Osteoblast (primary cell): ENCODE measurements at regions not wholly inside any gene's neighbourhood (a gene's known extent, or its start where the extent isn't known, plus 50 kb on each side); places are given as distances from the start of the nearest gene placed in this dataset.

Experiments
- DNase-seq: peaks from one replicate; pipeline ENCODE4 v3.0.0; 2011; ENCODE audit warnings: low spot score, mixed read lengths; ENCODE audit not compliant: insufficient read length; ENCODE audit errors: missing footprints
- H2AFZ ChIP-seq: 2 replicates; pipeline ENCODE4 v1.6.0; 2011; ENCODE audit warnings: mild to moderate bottlenecking, low read length
- H3K27ac ChIP-seq: 2 replicates; pipeline ENCODE4 v1.5.1; 2011; ENCODE audit warnings: mild to moderate bottlenecking, low read depth, low read length, moderate library complexity
- H3K27me3 ChIP-seq: 2 replicates; pipeline ENCODE4 v1.6.0; 2012; ENCODE audit warnings: mild to moderate bottlenecking, control low read depth, inconsistent platforms, low read length, moderate library complexity; ENCODE audit not compliant: insufficient read depth
- H3K36me3 ChIP-seq: 2 replicates; pipeline ENCODE4 v1.5.1; 2011; ENCODE audit warnings: mild to moderate bottlenecking, low read length, control low read depth, moderate library complexity; ENCODE audit not compliant: insufficient read depth
- H3K4me1 ChIP-seq: 2 replicates; pipeline ENCODE4 v1.5.1; 2011; ENCODE audit warnings: mild to moderate bottlenecking, low read length, control low read depth, moderate library complexity; ENCODE audit not compliant: insufficient read depth
- H3K4me2 ChIP-seq: 2 replicates; pipeline ENCODE4 v1.6.0; 2011; ENCODE audit warnings: mild to moderate bottlenecking, low read length; ENCODE audit not compliant: insufficient read depth
- H3K4me3 ChIP-seq: fragments of 200-600 bp; sonication (generic); 3 replicates; pipeline ENCODE4 v1.5.1; 2012; ENCODE audit warnings: mild to moderate bottlenecking, low read length, inconsistent platforms; ENCODE audit not compliant: insufficient read depth
- H3K79me2 ChIP-seq: 2 replicates; pipeline ENCODE4 v1.6.0; 2012; ENCODE audit warnings: mild to moderate bottlenecking, low read length, control low read depth, inconsistent platforms; ENCODE audit not compliant: insufficient read depth
- H3K9me3 ChIP-seq: 2 replicates; pipeline ENCODE4 v1.5.1; 2011; ENCODE audit warnings: low read depth, low read length, control low read depth
- H4K20me1 ChIP-seq: 2 replicates; pipeline ENCODE4 v1.6.0; 2012; ENCODE audit warnings: mild to moderate bottlenecking, low read length, control low read depth; ENCODE audit not compliant: insufficient read depth
- TF ChIP-seq, protein P1 (sequence below): IDR thresholded peaks from 2 replicates; pipeline ENCODE4 v1.5.1; 2011; ENCODE audit warnings: mild to moderate bottlenecking, low read depth, low read length, moderate library complexity; ENCODE audit errors: extremely low read depth

DNA sequence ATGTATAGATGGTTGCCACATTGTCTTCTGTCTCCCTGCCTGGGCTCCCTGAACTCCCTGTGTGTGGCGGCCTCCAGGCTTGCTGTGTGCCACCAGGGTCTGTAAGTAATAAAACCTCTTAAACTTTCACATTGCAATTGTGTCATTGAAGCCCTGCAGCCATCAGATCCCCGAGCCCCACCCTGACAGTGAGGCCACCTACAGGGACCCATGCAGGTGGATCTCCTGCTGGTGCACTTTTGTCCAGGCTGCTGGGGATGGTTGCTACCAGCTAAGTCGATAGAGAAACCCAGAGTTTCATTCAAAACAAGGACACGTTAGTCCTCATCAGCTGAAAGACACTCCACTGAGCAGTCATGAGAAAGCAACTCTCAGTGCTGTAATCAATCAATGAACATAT lies 133.6 kb upstream of the PRICKLE2 start:
- TF ChIP-seq, protein P1, sequence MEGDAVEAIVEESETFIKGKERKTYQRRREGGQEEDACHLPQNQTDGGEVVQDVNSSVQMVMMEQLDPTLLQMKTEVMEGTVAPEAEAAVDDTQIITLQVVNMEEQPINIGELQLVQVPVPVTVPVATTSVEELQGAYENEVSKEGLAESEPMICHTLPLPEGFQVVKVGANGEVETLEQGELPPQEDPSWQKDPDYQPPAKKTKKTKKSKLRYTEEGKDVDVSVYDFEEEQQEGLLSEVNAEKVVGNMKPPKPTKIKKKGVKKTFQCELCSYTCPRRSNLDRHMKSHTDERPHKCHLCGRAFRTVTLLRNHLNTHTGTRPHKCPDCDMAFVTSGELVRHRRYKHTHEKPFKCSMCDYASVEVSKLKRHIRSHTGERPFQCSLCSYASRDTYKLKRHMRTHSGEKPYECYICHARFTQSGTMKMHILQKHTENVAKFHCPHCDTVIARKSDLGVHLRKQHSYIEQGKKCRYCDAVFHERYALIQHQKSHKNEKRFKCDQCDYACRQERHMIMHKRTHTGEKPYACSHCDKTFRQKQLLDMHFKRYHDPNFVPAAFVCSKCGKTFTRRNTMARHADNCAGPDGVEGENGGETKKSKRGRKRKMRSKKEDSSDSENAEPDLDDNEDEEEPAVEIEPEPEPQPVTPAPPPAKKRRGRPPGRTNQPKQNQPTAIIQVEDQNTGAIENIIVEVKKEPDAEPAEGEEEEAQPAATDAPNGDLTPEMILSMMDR, result no peak

DNA sequence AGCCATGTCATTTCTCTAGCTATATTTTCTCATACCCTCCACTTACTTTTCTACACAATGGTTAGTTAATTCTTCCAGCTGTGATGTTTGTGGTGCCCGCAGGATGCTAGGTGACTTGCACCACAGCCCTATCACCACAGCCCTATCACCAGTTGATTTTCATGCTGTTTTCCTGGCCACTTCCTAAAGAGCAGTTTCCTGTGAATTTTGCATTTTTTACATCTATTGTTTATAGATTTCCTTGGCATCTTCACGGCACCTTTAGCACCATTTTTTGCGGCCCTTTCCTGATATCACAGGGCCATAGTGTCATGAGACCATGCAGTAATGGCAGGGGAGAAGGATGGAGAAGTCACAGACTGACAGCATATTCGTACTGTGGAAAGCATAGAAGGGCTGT lies 132.9 kb upstream of the PRICKLE2 start:
- H3K4me3 ChIP-seq, result no peak overlapping the region
- H3K27ac ChIP-seq, result no peak overlapping the region
- H3K9me3 ChIP-seq, result no peaks in the 10 kb centered on the region
- H4K20me1 ChIP-seq, result no peaks in the 10 kb centered on the region
- DNase-seq, result no peak
- no peaks in the 10 kb centered on the region for H3K36me3 ChIP-seq
- H3K4me1 ChIP-seq, result peaks cover 12% of the 10 kb centered on the region
- no peaks in the 10 kb centered on the region for H3K27me3 ChIP-seq
- H2AFZ ChIP-seq, result no peak overlapping the region
- TF ChIP-seq, protein P1, result no peak
- H3K4me2 ChIP-seq, result no peak overlapping the region
- no peaks in the 10 kb centered on the region for H3K79me2 ChIP-seq

More for the DNA sequence above, 133.6 kb upstream of the PRICKLE2 start:
- Histone ChIP-seq H3K27me3 (no peaks in the 10 kb centered on the region), H3K4me2 (no peak overlapping the region), H3K27ac (no peak overlapping the region), H3K9me3 (no peaks in the 10 kb centered on the region), H4K20me1 (no peaks in the 10 kb centered on the region), H2AFZ (no peak overlapping the region), H3K79me2 (no peaks in the 10 kb centered on the region), H3K4me1 (peaks cover 8% of the 10 kb centered on the region), H3K36me3 (no peaks in the 10 kb centered on the region), H3K4me3 (no peak overlapping the region)
- no peak for DNase-seq

DNA sequence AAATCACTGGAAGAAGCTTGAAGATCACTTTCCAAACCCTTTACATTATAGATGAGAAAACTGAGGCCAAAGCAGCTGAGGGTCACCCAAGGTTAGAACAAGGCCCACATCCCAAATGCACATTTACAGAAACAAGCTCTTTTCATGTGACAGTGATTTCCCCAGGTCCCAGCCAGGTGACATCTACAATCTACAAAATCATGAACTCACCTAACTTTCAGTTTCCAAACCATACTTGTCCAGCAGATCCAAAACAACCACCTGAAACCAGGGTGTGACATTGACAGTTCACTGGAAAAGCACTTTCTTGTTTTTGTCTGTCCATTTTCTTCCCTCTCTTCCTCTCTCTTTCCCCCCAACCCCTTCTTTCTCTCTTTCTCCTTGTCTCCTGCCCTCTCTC lies 132.2 kb upstream of the PRICKLE2 start:
- H3K4me1 ChIP-seq, result peaks cover 19% of the 10 kb centered on the region
- H2AFZ ChIP-seq, result no peak overlapping the region
- no peaks in the 10 kb centered on the region for H3K79me2 ChIP-seq
- H3K27ac ChIP-seq, result no peak overlapping the region
- no peak overlapping the region for H3K4me2 ChIP-seq
- no peaks in the 10 kb centered on the region for H4K20me1 ChIP-seq
- H3K4me3 ChIP-seq, result no peak overlapping the region
- H3K27me3 ChIP-seq, result no peaks in the 10 kb centered on the region
- no peaks in the 10 kb centered on the region for H3K36me3 ChIP-seq
- H3K9me3 ChIP-seq, result no peaks in the 10 kb centered on the region
- TF ChIP-seq, protein P1, result no peak
- DNase-seq, result no peak

DNA sequence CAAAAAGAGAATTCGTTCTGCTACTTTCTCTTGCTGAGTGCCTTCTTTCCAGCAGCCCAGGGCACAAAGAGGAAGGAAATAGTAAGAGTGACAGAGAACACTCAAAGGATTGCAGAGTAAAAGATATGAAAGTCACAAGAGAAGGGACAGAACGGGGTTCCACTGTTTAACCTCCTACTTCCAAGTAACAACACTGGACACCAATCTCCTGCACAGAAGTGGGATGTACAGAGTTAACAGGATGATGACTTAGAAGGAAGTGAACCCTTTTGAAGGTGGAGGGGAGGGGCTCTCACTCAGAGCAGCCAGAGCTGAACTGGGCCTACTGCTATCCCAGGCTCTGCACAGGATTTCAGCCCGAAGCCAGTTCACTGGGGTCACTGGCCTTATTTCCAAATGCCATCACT lies 130.1 kb upstream of the PRICKLE2 start:
- Histone ChIP-seq H3K27me3 (no peaks in the 10 kb centered on the region), H4K20me1 (no peaks in the 10 kb centered on the region), H3K9me3 (no peaks in the 10 kb centered on the region), H3K36me3 (no peaks in the 10 kb centered on the region), H3K4me1 (peaks cover 33% of the 10 kb centered on the region), H3K4me2 (no peak overlapping the region), H2AFZ (peak overlapping the region; percentile 73), H3K4me3 (no peak overlapping the region), H3K79me2 (no peaks in the 10 kb centered on the region), H3K27ac (no peak overlapping the region)
- no peak for DNase-seq
- TF ChIP-seq, protein P1, result no peak
